ENCODE measurements at regions not wholly inside any gene's neighbourhood (a gene's known extent, or its start where the extent isn't known, plus 50 kb on each side); places are given as distances from the start of the nearest gene placed in this dataset.
A peak's percentile ranks its signal among the peaks of the same experiment; 100 is the strongest.

GRCh38 chr13:50357586-50358118, 342.4 kb downstream of the KCNRG start:
- H3K36me3 ChIP-seq, result no peaks in the 10 kb centered on the region
- no peak overlapping the region for H3K4me3 ChIP-seq
- peaks cover 22 to 32% (median 27%) of the 10 kb centered on the region in 4 donors for H3K4me1 ChIP-seq
- DNase-seq (peak in 1 of 2 donors; percentile 60), ATAC-seq (ENCODE audit: low FRiP score in 2 of 2) (peak; percentile 56 to 88)
- H3K27me3 ChIP-seq, result no peaks in the 10 kb centered on the region
- TF ChIP-seq POLR2A (IDR thresholded peaks at IDR 0.05) (no peak), EP300 (IDR thresholded peaks at IDR 0.05) (no peak), POLR2AphosphoS5 (IDR thresholded peaks at IDR 0.05) (no peak), CTCF (IDR thresholded peaks at IDR 0.05) (no peak)
- H3K9me3 ChIP-seq, result no peaks in the 10 kb centered on the region
- WGBS, 2 donors, result 45 to 55% methylated on average over 9 of the region's 9 CpGs
- H3K27ac ChIP-seq, result peak overlapping the region in 3 of 4 donors; percentile 32 to 57 (median 32)

- H3K4me3 ChIP-seq, result no peak overlapping the region
- ATAC-seq (ENCODE audit: low FRiP score in 2 of 2) (peak in 1 of 2 donors; percentile 19), DNase-seq (no peak)
- WGBS, 2 donors, result 25 to 38% methylated on average over 1 of the region's 1 CpG
- no peaks in the 10 kb centered on the region for H3K9me3 ChIP-seq
- peak overlapping the region in 3 of 4 donors; percentile 32 to 57 (median 32) for H3K27ac ChIP-seq
- no peaks in the 10 kb centered on the region for H3K27me3 ChIP-seq
- no peak for TF ChIP-seq CTCF (IDR thresholded peaks at IDR 0.05)
- no peak for TF ChIP-seq EP300 (IDR thresholded peaks at IDR 0.05)
- no peak for TF ChIP-seq POLR2A (IDR thresholded peaks at IDR 0.05)
- TF ChIP-seq POLR2AphosphoS5 (IDR thresholded peaks at IDR 0.05), result no peak
- peaks cover 22 to 32% (median 26%) of the 10 kb centered on the region in 4 donors for H3K4me1 ChIP-seq
- H3K36me3 ChIP-seq, result no peaks in the 10 kb centered on the region
These were observed 343.2 kb downstream of the KCNRG start for GRCh38 chr13:50358231-50359040.

GRCh38 chr13:50359041-50359367, 343.8 kb downstream of the KCNRG start:
- 77 to 95% methylated on average over 3 of the region's 3 CpGs for WGBS, 2 donors
- H3K4me1 ChIP-seq, result peaks cover 17 to 27% (median 21%) of the 10 kb centered on the region in 4 donors
- no peak overlapping the region for H3K27ac ChIP-seq
- ATAC-seq (ENCODE audit: low FRiP score in 2 of 2) (no peak), DNase-seq (no peak)
- no peak overlapping the region for H3K4me3 ChIP-seq
- H3K36me3 ChIP-seq, result no peaks in the 10 kb centered on the region
- H3K9me3 ChIP-seq, result no peaks in the 10 kb centered on the region
- H3K27me3 ChIP-seq, result no peaks in the 10 kb centered on the region
- no peak for TF ChIP-seq POLR2A (IDR thresholded peaks at IDR 0.05)
- TF ChIP-seq CTCF (IDR thresholded peaks at IDR 0.05), result no peak
- TF ChIP-seq POLR2AphosphoS5 (IDR thresholded peaks at IDR 0.05), result no peak
- no peak for TF ChIP-seq EP300 (IDR thresholded peaks at IDR 0.05)

GRCh38 chr13:50359779-50360178, 344.5 kb downstream of the KCNRG start:
- ATAC-seq (ENCODE audit: low FRiP score in 2 of 2) (no peak), DNase-seq (no peak)
- Histone ChIP-seq H3K27ac (no peak overlapping the region), H3K4me3 (no peak overlapping the region), H3K27me3 (no peaks in the 10 kb centered on the region), H3K9me3 (no peaks in the 10 kb centered on the region), H3K36me3 (no peaks in the 10 kb centered on the region), H3K4me1 (peaks cover 16 to 24% (median 21%) of the 10 kb centered on the region in 4 donors)
- 92 to 93% methylated on average over 8 of the region's 8 CpGs for WGBS, 2 donors
- no peak for TF ChIP-seq POLR2A (IDR thresholded peaks at IDR 0.05)
- TF ChIP-seq CTCF (IDR thresholded peaks at IDR 0.05), result no peak
- no peak for TF ChIP-seq EP300 (IDR thresholded peaks at IDR 0.05)
- no peak for TF ChIP-seq POLR2AphosphoS5 (IDR thresholded peaks at IDR 0.05)
